ENCODE measurements at regions not wholly inside any gene's neighbourhood (a gene's known extent, or its start where the extent isn't known, plus 50 kb on each side); places are given as distances from the start of the nearest gene placed in this dataset.

DNA sequence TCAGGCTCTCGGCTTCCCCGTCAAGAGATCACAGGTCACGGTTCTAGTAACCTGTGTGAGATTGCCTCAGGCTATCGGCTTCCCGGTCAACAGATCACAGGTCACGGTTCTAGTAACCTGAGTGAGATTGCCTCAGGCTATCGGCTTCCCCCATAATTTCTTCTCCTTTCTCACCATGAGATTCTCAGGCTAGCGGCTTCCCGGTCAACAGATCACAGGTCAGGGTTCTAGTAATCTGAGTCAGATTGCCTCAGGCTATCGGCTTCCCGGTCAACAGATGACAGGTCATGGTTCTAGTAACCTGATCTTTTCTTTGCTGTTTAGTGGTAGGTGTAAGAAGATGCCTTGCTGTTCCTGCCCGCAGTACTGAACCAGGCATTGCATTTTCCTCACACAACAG is 418.2 kb upstream of the ZNF717 start:
- TF ChIP-seq, protein P1, sequence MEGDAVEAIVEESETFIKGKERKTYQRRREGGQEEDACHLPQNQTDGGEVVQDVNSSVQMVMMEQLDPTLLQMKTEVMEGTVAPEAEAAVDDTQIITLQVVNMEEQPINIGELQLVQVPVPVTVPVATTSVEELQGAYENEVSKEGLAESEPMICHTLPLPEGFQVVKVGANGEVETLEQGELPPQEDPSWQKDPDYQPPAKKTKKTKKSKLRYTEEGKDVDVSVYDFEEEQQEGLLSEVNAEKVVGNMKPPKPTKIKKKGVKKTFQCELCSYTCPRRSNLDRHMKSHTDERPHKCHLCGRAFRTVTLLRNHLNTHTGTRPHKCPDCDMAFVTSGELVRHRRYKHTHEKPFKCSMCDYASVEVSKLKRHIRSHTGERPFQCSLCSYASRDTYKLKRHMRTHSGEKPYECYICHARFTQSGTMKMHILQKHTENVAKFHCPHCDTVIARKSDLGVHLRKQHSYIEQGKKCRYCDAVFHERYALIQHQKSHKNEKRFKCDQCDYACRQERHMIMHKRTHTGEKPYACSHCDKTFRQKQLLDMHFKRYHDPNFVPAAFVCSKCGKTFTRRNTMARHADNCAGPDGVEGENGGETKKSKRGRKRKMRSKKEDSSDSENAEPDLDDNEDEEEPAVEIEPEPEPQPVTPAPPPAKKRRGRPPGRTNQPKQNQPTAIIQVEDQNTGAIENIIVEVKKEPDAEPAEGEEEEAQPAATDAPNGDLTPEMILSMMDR (IDR thresholded peaks at IDR 0.05 in 4 of 5, conservative IDR thresholded peaks at IDR 0.05 in 1 of 5): no peak
- no peak for TF ChIP-seq POLR2A (IDR thresholded peaks at IDR 0.05)
- no peaks in the 10 kb centered on the region for H3K9me3 ChIP-seq
- no peak overlapping the region for H3K27ac ChIP-seq
- H3K36me3 ChIP-seq: no peaks in the 10 kb centered on the region
- no peak overlapping the region for H3K4me3 ChIP-seq
- H3K4me1 ChIP-seq: no peaks in the 10 kb centered on the region
- H3K27me3 ChIP-seq: no peaks in the 10 kb centered on the region
- ATAC-seq: no peak
- intact Hi-C loops (cut with DNase I; ENCODE audit: low total_unique reads) (no loop called here), in situ Hi-C loops (cut with MboI; ENCODE audit: low sequenced_read_pairs in 4 of 4) (no loop called here)
- no peak for DNase-seq

DNA sequence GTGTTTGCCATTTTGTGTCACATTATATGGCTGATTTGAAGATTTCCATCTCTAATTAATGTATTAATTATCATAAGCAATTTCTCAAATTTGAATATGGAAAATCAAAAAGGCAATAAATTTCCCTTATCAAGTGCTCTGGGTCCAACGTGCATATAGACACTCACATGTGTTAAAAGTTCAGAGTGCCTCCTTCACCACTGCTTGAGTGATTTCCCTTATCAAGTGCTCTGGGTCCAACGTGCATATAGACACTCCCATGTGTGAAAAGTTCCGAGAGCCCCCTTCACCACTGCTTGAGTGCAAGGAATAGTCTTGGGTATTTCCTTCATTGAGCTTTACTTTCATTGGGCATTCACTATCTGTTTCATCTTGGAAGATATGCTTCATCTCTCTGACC is 421.0 kb upstream of the ZNF717 start:
- no peak for TF ChIP-seq POLR2A (IDR thresholded peaks at IDR 0.05)
- TF ChIP-seq, protein P1 (IDR thresholded peaks at IDR 0.05 in 4 of 5, conservative IDR thresholded peaks at IDR 0.05 in 1 of 5): no peak
- Histone ChIP-seq H3K36me3 (no peaks in the 10 kb centered on the region), H3K4me1 (no peaks in the 10 kb centered on the region), H3K4me3 (no peak overlapping the region), H3K9me3 (no peaks in the 10 kb centered on the region), H3K27ac (no peak overlapping the region), H3K27me3 (no peaks in the 10 kb centered on the region)
- DNase-seq (no peak), ATAC-seq (no peak)
- in situ Hi-C loops (cut with MboI; ENCODE audit: low sequenced_read_pairs in 4 of 4) (no loop called here), intact Hi-C loops (cut with DNase I; ENCODE audit: low total_unique reads) (no loop called here)

DNA sequence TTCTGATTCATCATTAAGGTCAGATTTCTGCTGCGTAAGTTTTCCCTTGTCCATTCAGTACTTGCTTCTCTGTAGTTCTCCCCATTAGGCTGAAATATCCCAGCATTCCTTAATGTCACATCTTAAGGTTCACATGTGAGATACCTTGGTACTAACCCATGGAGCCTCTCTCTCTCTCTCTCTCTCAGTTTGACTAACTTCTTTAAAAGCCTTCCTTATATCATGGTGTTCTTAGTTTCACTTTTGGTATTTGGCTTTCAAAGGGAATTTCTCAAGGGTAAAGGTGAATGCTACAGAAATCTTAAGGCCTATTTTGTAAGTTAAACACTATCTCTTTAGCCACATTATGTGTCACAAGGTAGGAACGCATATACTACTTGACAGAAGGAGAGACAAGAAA is 427.3 kb upstream of the ZNF717 start:
- Histone ChIP-seq H3K27ac (no peak overlapping the region), H3K27me3 (no peaks in the 10 kb centered on the region), H3K4me3 (no peak overlapping the region), H3K9me3 (no peaks in the 10 kb centered on the region), H3K4me1 (no peaks in the 10 kb centered on the region), H3K36me3 (no peaks in the 10 kb centered on the region)
- intact Hi-C loops (cut with DNase I; ENCODE audit: low total_unique reads): no loop called here
- in situ Hi-C loops (cut with MboI; ENCODE audit: low sequenced_read_pairs in 4 of 4): no loop called here
- DNase-seq (no peak), ATAC-seq (no peak)
- TF ChIP-seq POLR2A (IDR thresholded peaks at IDR 0.05): no peak
- TF ChIP-seq, protein P1 (IDR thresholded peaks at IDR 0.05 in 4 of 5, conservative IDR thresholded peaks at IDR 0.05 in 1 of 5): no peak

DNA sequence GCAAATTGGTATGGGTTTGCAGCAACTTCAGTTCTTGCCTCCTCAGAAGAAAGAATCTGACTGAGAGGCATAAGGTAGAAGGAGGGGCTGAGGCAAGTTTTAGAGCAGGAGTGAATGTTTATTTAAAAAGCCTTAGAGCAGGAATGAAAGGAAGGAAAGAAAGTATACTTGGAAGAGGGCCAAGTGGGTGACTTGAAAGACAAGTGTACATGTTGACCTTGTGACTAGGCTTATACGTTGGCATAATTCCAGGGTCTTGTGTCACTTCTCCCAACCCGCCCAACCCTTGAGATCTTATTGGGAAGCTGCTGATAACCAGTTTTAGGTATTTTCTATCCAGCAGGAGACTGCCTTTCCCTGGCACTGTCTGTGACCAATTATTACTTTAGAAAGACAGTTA is 436.9 kb upstream of the ZNF717 start:
- TF ChIP-seq, protein P1 (IDR thresholded peaks at IDR 0.05 in 4 of 5, conservative IDR thresholded peaks at IDR 0.05 in 1 of 5): no peak
- no peak for TF ChIP-seq POLR2A (IDR thresholded peaks at IDR 0.05)
- in situ Hi-C loops (cut with MboI; ENCODE audit: low sequenced_read_pairs in 4 of 4) (no loop called here), intact Hi-C loops (cut with DNase I; ENCODE audit: low total_unique reads) (no loop called here)
- Histone ChIP-seq H3K9me3 (no peaks in the 10 kb centered on the region), H3K27ac (no peak overlapping the region), H3K36me3 (no peaks in the 10 kb centered on the region), H3K4me1 (no peaks in the 10 kb centered on the region), H3K27me3 (no peaks in the 10 kb centered on the region), H3K4me3 (no peak overlapping the region)
- ATAC-seq (no peak), DNase-seq (no peak)

DNA sequence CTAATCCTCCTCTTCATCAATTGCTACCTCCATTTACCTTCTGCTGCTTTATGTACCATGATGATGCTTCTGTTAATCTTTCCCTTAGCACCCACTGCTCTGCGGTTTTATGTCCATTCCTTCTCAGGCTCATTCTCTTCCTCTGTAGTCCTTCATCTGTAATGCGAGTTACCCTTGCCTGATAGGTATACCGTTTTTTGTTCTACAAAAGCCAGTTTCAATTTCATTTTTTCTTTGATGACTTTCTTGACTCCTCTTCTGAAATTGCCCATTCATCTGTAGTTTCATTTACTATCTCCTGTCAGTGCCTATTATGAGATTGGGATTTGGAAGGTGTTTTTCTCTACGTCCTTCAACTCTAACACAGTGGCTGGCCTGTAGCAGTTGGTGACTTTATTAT is 445.9 kb upstream of the ZNF717 start:
- intact Hi-C loops (cut with DNase I; ENCODE audit: low total_unique reads): no loop called here
- TF ChIP-seq, protein P1 (IDR thresholded peaks at IDR 0.05 in 4 of 5, conservative IDR thresholded peaks at IDR 0.05 in 1 of 5): no peak
- TF ChIP-seq POLR2A (IDR thresholded peaks at IDR 0.05): no peak
- DNase-seq: no peak
- Histone ChIP-seq H3K4me3 (no peak overlapping the region), H3K4me1 (no peaks in the 10 kb centered on the region), H3K9me3 (no peaks in the 10 kb centered on the region), H3K27ac (no peak overlapping the region), H3K36me3 (no peaks in the 10 kb centered on the region), H3K27me3 (no peaks in the 10 kb centered on the region)
- no peak for ATAC-seq
- in situ Hi-C loops (cut with MboI; ENCODE audit: low sequenced_read_pairs in 4 of 4): no loop called here
